GM12878 (cell line): ENCODE measurements at regions not wholly inside any gene's neighbourhood (a gene's known extent, or its start where the extent isn't known, plus 50 kb on each side); places are given as distances from the start of the nearest gene placed in this dataset.

ENCODE experiments used
- ATAC-seq: fragments of 200-7000 bp; cut with Tn5 transposase; 3 replicates; pipeline ENCODE4 v1.9.1; 2020; ENCODE audit warnings: mild to moderate bottlenecking, moderate library complexity
- BruUV-seq: library from RNA; stranded (reverse); fragments of 400-500 nt; replicated peaks from 2 replicates; lab custom pipeline; 2021; lab: Mats Ljungman, UMichigan
- CTCF ChIA-PET: fragments of 300-600 bp; sonication (Branson Sonifier 250); formaldehyde crosslinking; extraction: SDS; loops from one replicate; lab custom pipeline; 2021; ENCODE audit warnings: inconsistent platforms; lab: Yijun Ruan, JAX
- POLR2A ChIA-PET: fragments of 350-600 bp; formaldehyde crosslinking; extraction: SDS; loops from one replicate; lab custom pipeline; 2021; ENCODE audit warnings: inconsistent platforms; lab: Charles Lee
- RAD21 ChIA-PET: fragments of 300-600 bp; sonication (Branson Sonifier 250); formaldehyde crosslinking; loops from one replicate; lab custom pipeline; 2023; ENCODE audit warnings: antibody characterized with exemption; ENCODE audit not compliant: unreplicated experiment; lab: Charles Lee
- SMC1A ChIA-PET: fragments of 300-600 bp; sonication (Branson Sonifier 250); formaldehyde crosslinking; loops from one replicate; lab custom pipeline; 2023; ENCODE audit not compliant: unreplicated experiment, uncharacterized antibody; lab: Charles Lee
- DNase-seq: peaks from one replicate; pipeline ENCODE4 v3.0.0-alpha.2; 2011; ENCODE audit warnings: low read depth, low spot score
- FAIRE-seq: peaks from 3 replicates; lab custom pipeline; 2011; peaks lifted over from hg19 to GRCh38; lab: Jason Lieb, UNC
- H2AFZ ChIP-seq: 2 replicates; pipeline ENCODE4 v1.6.0; 2011; ENCODE audit warnings: low read depth, low read length, control low read depth; ENCODE audit not compliant: control insufficient read depth
- H3K27ac ChIP-seq: 2 replicates; pipeline ENCODE4 v1.5.1; 2011; ENCODE audit warnings: control low read depth; ENCODE audit not compliant: control insufficient read depth, insufficient read depth
- H3K27me3 ChIP-seq, 2 experiments: replicated peaks in 1 of 2; 2 replicates each; pipeline versions ENCODE4 v1.6.0 to v1.6.1; 2011; ENCODE audit warnings: low read length in 1 of 2; ENCODE audit not compliant: control insufficient read depth in 2 of 2, insufficient read depth in 2 of 2
- H3K36me3 ChIP-seq, 2 experiments: 2 replicates each; pipeline ENCODE4 v1.5.1; 2011; ENCODE audit warnings: low read length in 1 of 2; ENCODE audit not compliant: control insufficient read depth in 2 of 2, insufficient read depth in 2 of 2
- H3K4me1 ChIP-seq: 2 replicates; pipeline ENCODE4 v1.6.1; 2011; ENCODE audit warnings: mild to moderate bottlenecking, low read length, moderate library complexity, mixed read lengths; ENCODE audit not compliant: control insufficient read depth, insufficient read depth
- H3K4me2 ChIP-seq: 2 replicates; pipeline ENCODE4 v1.6.0; 2011; ENCODE audit warnings: control low read depth; ENCODE audit not compliant: control insufficient read depth, insufficient read depth
- H3K4me3 ChIP-seq: fragments of 200-600 bp; sonication (generic); 2 replicates; pipeline ENCODE4 v1.5.1; 2016
- H3K79me2 ChIP-seq: 2 replicates; pipeline ENCODE4 v1.6.0; 2011; ENCODE audit warnings: low read length; ENCODE audit not compliant: control insufficient read depth, insufficient read depth
- H3K9ac ChIP-seq: 2 replicates; pipeline ENCODE4 v1.8.0; 2011; ENCODE audit warnings: low read length, control low read depth, mixed read lengths; ENCODE audit not compliant: control insufficient read depth, insufficient read depth
- H3K9me3 ChIP-seq: replicated peaks from 3 replicates; pipeline ENCODE4 v1.5.1; 2011; ENCODE audit warnings: mild to moderate bottlenecking, low read length; ENCODE audit not compliant: control insufficient read depth, insufficient read depth
- H4K20me1 ChIP-seq: 2 replicates; pipeline ENCODE4 v1.6.0; 2011; ENCODE audit not compliant: control insufficient read depth, insufficient read depth
- CEBPB ChIP-seq, 2 experiments: fragments of 150-350 bp in 1 of 2; IDR thresholded peaks; 2 replicates each; pipeline ENCODE4 v1.6.1; 2012 to 2014; ENCODE audit warnings: low read depth in 2 of 2, low read length in 2 of 2, borderline replicate concordance in 1 of 2, inconsistent platforms in 1 of 2
- CHD2 ChIP-seq: IDR thresholded peaks from 2 replicates; pipeline ENCODE4 v1.6.1; 2011; ENCODE audit warnings: low read depth, low read length, improper control_type of control experiment, borderline replicate concordance
- CTCF ChIP-seq, 3 experiments: IDR thresholded peaks in 2 of 3; conservative IDR thresholded peaks in 1 of 3; 2 replicates each; pipeline ENCODE4 v1.5.1; 2011; ENCODE audit warnings: low read depth in 3 of 3, low read length in 3 of 3, mild to moderate bottlenecking in 3 of 3, control low read depth in 2 of 3, moderate library complexity in 2 of 3, inconsistent platforms in 1 of 3, mixed read lengths in 1 of 3; ENCODE audit not compliant: control insufficient read depth in 2 of 3, insufficient read depth in 1 of 3; ENCODE audit errors: extremely low read depth in 1 of 3
- IKZF2 ChIP-seq, 2 experiments: fragments of 450-650 bp; IDR thresholded peaks; 2 replicates each; pipeline ENCODE4 v1.6.1; 2017; ENCODE audit warnings: mild to moderate bottlenecking in 2 of 2, moderate library complexity in 2 of 2
- IRF4 ChIP-seq: IDR thresholded peaks from 2 replicates; pipeline ENCODE4 v1.6.1; 2011; ENCODE audit warnings: low read depth, low read length
- MEF2B ChIP-seq: fragments of 450-650 bp; IDR thresholded peaks from 2 replicates; pipeline ENCODE4 v1.6.1; 2018; ENCODE audit warnings: mild to moderate bottlenecking, moderate library complexity; ENCODE audit not compliant: partially characterized antibody, poor library complexity, severe bottlenecking
- NFIC ChIP-seq: IDR thresholded peaks from 2 replicates; pipeline ENCODE4 v1.6.1; 2012; ENCODE audit warnings: low read depth, mild to moderate bottlenecking, inconsistent platforms, low read length, moderate library complexity
- NKRF ChIP-seq: fragments of 450-650 bp; conservative IDR thresholded peaks from 2 replicates; pipeline ENCODE4 v1.6.1; 2017; ENCODE audit warnings: mild to moderate bottlenecking, moderate library complexity
- POU2F2 ChIP-seq: IDR thresholded peaks from 3 replicates; pipeline ENCODE4 v1.6.1; 2011; ENCODE audit warnings: low read depth, mild to moderate bottlenecking, low read length, borderline replicate concordance
- SIN3A ChIP-seq: IDR thresholded peaks from 2 replicates; pipeline ENCODE4 v1.6.1; 2012; ENCODE audit warnings: low read depth, low read length, improper control_type of control experiment
- SMAD5 ChIP-seq: IDR thresholded peaks from 2 replicates; pipeline ENCODE4 v1.6.1; 2016; ENCODE audit warnings: antibody characterized with exemption, low read depth
- TCF12 ChIP-seq: IDR thresholded peaks from 2 replicates; pipeline ENCODE4 v1.6.1; 2011; ENCODE audit warnings: low read depth, mild to moderate bottlenecking, low read length
- WRNIP1 ChIP-seq: IDR thresholded peaks from 2 replicates; pipeline ENCODE4 v1.6.1; 2011; ENCODE audit warnings: low read depth, low read length, improper control_type of control experiment, borderline replicate concordance
- ZBTB4 ChIP-seq: fragments of 450-650 bp; formaldehyde crosslinking; IDR thresholded peaks from 2 replicates; pipeline ENCODE4 v1.4.0; 2022; ENCODE audit warnings: mild to moderate bottlenecking, moderate library complexity
- ZNF384 ChIP-seq: IDR thresholded peaks from 2 replicates; pipeline ENCODE4 v1.6.1; 2012; ENCODE audit warnings: low read depth, mild to moderate bottlenecking, low read length, improper control_type of control experiment, borderline replicate concordance
- WGBS: methylation state at CpG from one replicate; pipeline ENCODE4 v1.1.6; 2016; ENCODE audit warnings: low lambda C conversion rate; ENCODE audit not compliant: insufficient replicate concordance, insufficient coverage; ENCODE audit errors: missing lambda C conversion rate; 5-methylcytosine and 5-hydroxymethylcytosine counted together
- in situ Hi-C: fragments of 300-500 bp; cut with MboI; formaldehyde crosslinking; loops from 9 replicates; pipeline ENCODE4 v1.14.3; 2018; ENCODE audit warnings: mixed read lengths
- intact Hi-C: fragments of 100-400 bp; cut with micrococcal nuclease; formaldehyde crosslinking; loops from one replicate; pipeline ENCODE4 v1.14.2; 2022; ENCODE audit not compliant: unreplicated experiment

- RAD21 ChIA-PET: interaction anchor here (0.8 to 0.9 kb wide), 2 partner anchors 12 to 370 kb away, joined by 3 to 5 read pairs; no protein-coding TSS in a partner anchor
- Histone ChIP-seq H3K9me3 (no peaks in the 10 kb centered on the region; the same call in 2 of the 3 replicates), H3K79me2 (no peaks in the 10 kb centered on the region), H3K27me3 (no peaks in the 10 kb centered on the region; a peak in 3 of 4 replicates), H2AFZ (no peak overlapping the region), H4K20me1 (peaks cover 5% of the 10 kb centered on the region; the same call in 1 of the 2 replicates), H3K9ac (no peak overlapping the region), H3K4me2 (no peak overlapping the region), H3K27ac (no peak overlapping the region), H3K4me1 (no peaks in the 10 kb centered on the region), H3K36me3 (no peaks in the 10 kb centered on the region), H3K4me3 (no peak overlapping the region)
- CTCF ChIA-PET: interaction anchor here (0.6 to 1.2 kb wide), 2 partner anchors 64 to 371 kb away, joined by 3 to 5 read pairs; no protein-coding TSS in a partner anchor
- TF ChIP-seq CTCF (IDR thresholded peaks at IDR 0.05 in 2 of 3, conservative IDR thresholded peaks at IDR 0.05 in 1 of 3; ENCODE audit: control insufficient read depth in 2 of 3, extremely low read depth in 1 of 3, insufficient read depth in 1 of 3, low read depth in 3 of 3, low read length in 3 of 3): no peak
- no peak for TF ChIP-seq CHD2
- no peak for TF ChIP-seq SMAD5
- no peak for TF ChIP-seq TCF12
- TF ChIP-seq WRNIP1: no peak
- no peak for TF ChIP-seq IRF4
- TF ChIP-seq NFIC: no peak
- TF ChIP-seq NKRF: no peak
- TF ChIP-seq MEF2B: no peak
- TF ChIP-seq POU2F2: no peak
- no peak for TF ChIP-seq ZBTB4 (CRISPR knock-in tag)
- TF ChIP-seq CEBPB (IDR thresholded peaks at IDR 0.05; ENCODE audit: borderline replicate concordance in 1 of 2, low read depth in 2 of 2, low read length in 2 of 2): no peak
- TF ChIP-seq SIN3A: no peak
- TF ChIP-seq IKZF2 (IDR thresholded peaks at IDR 0.05): no peak
- TF ChIP-seq ZNF384: no peak
- FAIRE-seq (no peak), ATAC-seq (peak; percentile 44), DNase-seq (no peak)
- 10% methylated on average over 5 of the region's 5 CpGs for WGBS
- SMC1A ChIA-PET: no interaction called here
- BruUV-seq: no TSS peak
- POLR2A ChIA-PET: no interaction called here
- in situ Hi-C loops: no loop called here
- intact Hi-C loops: no loop called here
Observed at GRCh38 chr5:68657055-68657961, 436.5 kb upstream of the SLC30A5 start.
